Effector CD4-positive, alpha-beta T cell (primary cell): ENCODE measurements at regions not wholly inside any gene's neighbourhood (a gene's known extent, or its start where the extent isn't known, plus 50 kb on each side); places are given as distances from the start of the nearest gene placed in this dataset.

Experiments used
- DNase-seq: peaks from one replicate; pipeline ENCODE4 v3.0.0-alpha.2; 2020

- DNase-seq = no peak
These were observed 198.7 kb downstream of the IRS2 start for GRCh38 chr13:109587689-109588088.

GRCh38 chr13:109586509-109587346, 199.7 kb downstream of the IRS2 start:
- no peak for DNase-seq

- DNase-seq = no peak
These were observed 201.5 kb downstream of the IRS2 start for GRCh38 chr13:109584844-109585361.

DNA sequence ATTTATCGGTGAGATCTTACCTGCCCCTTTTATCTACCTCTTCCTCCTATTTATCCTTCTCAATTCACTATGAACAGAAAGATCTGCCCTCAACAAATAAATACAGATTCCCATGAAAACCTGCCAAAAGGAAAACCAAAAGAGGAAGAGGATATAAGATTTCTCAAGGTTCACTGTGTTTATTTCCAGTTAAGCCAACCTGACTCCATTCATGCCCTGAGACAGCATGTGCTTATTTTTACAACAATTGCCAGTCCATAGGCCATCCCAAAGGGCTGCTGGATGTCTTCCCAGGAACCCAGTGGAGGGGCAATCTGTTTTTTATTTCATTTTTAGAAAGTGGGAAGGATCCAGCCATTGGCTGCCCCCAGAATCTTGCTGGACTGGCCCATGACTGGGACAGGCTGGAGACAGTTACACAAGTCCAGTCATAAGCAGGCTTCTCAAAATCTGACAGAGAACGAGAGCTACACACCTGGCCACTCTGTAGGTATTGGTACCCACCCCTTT, 209.1 kb downstream of the IRS2 start:
- DNase-seq = no peak

GRCh38 chr13:109576331-109576813, 210.0 kb downstream of the IRS2 start:
- no peak for DNase-seq

DNA sequence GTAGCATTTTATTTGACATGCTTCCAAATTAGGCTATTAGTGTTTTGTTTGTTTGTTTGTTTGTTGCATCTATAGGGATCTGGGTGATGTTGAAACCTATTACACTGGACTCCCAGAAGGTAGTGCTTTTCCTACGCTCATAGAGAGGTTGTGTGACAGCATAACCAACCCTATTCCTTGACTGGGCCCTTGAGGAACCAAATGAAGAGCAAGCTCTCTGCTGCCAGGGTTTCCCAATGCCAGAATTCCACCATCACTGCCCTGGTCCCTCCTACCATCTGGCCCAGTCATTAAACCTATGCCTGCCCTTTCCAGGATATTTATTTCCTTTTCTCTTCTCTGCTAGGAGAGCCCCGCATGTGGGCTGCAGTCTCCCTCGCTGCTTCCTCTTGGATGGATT, 210.6 kb downstream of the IRS2 start:
- DNase-seq = no peak

DNA sequence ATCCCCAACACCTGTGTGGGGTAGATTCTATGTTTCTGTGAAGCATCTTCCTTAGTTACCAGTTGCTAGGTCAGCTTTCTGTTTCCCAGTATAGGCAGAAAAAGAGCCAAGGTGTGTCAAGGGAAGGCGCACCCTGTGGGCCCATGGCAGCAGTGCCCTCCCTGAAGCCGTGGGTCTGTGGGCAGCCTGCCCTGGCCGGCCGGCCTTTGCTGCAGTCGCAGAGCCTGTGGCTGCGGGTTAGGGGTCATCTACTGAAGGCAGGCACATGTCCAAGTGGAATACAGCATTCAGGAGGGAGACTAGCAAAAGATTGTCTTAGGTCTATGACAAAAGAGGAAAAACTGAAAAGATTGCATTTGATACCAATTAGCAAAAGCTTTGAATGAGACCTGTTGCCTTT, 214.0 kb downstream of the IRS2 start:
- no peak for DNase-seq

DNA sequence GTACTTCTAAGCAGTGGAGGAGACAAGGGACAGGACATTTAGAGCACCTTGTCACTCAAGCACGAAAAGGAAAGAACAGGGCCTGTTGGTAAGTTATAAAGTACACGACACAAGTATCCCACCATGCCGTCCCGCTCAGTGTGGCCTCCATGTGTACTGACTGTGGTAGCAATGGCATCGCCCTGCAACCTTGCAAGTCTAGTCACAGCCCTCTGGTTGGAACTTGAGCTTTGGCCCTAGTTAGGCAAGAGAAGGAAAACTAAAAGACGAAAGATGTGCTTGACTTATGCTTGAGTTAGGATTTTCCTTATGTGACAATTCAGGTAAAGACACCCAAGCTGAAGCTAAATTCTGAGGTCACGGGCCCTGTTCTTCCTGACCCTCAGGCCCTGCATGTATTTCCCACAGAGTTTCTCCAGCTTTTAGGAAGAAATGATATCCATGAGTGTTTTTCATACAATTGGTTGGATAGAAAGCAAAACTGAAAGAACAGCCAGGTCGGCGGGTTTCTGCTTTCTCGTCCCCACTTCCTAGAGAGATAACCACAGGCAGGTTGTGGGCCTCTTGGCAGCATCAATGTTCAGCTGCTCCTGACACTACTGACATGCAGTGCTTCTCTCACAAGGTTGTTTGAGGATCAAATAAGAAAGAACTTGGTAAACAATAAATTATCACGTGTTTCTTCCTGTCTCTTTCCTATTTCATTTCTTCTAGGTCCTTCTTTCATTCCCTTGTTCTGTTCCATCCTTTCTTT, 216.2 kb downstream of the IRS2 start:
- DNase-seq = no peak

DNA sequence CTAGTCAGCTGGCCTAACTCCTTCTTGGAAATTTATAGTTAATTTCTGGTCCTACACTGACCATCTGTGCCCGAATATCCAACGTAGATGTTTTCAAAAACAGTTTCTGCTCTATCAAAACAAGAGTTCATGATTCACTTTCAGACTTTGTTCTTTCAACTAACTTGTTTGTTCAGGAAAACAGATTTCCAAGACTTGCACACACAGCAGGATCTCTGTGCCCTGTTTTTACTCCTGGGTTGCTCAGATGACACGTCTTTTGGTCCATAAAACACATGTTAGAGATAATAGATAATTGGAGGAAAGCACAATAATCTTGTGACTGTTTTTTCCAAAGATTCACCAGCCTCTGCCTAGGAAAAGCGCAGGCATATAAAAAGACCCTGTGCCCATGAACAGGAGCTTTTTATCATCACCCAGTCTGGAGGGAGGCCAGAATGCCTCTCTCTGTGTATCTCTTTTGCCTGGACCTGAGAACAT, 218.0 kb downstream of the IRS2 start:
- no peak for DNase-seq

DNA sequence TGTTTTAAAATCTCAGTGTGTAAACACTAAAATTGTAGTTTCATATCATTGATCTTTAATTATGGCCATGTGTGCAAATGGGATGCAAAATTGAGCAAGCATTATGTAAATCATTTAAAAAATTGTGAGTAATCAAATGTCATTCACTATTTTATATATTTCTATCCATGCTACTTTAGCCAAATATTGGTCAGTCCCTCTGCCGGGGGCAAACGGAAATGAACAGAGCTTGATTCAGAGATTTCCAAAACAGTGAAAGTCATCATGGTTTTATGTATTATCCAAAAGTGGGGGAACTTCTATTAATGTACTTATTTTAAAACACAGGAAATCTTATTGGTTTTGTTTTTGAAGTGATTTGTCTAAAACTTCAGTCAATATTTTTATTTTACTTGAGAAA, 219.1 kb downstream of the IRS2 start:
- no peak for DNase-seq

- DNase-seq = no peak
These were observed 220.5 kb downstream of the IRS2 start for GRCh38 chr13:109565877-109566276.

GRCh38 chr13:109548374-109548773, 238.0 kb downstream of the IRS2 start:
- DNase-seq = no peak

GRCh38 chr13:109547942-109548341, 238.4 kb downstream of the IRS2 start:
- DNase-seq = no peak

- no peak for DNase-seq
These were observed 240.5 kb downstream of the IRS2 start for GRCh38 chr13:109545931-109546330.

GRCh38 chr13:109541081-109541480, 245.3 kb downstream of the IRS2 start:
- no peak for DNase-seq

- no peak for DNase-seq
These were observed 248.8 kb downstream of the IRS2 start for GRCh38 chr13:109537584-109537983.

GRCh38 chr13:109533350-109533749, 253.0 kb downstream of the IRS2 start:
- DNase-seq = no peak

DNA sequence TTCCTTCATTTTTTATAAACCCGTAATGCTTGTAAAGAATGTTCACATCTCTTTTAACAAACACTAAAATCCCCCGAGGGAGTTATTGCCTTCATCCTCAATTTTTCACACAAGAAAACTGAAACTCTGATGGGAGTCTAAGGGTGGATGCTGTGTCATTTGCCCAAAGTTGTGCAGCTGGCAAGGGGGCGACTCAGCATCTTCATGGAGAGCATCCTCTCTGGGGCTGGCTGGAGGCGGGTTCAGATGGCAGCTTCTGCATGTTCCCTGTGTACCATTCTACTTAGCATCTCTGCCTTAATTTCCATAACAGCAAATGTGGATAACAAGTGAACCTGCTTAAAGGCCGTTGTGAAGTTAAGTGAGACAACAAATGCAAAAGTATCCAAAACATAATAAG, 256.4 kb downstream of the IRS2 start:
- DNase-seq = no peak

GRCh38 chr13:109521719-109522118, 264.7 kb downstream of the IRS2 start:
- DNase-seq = no peak

- DNase-seq = no peak
These were observed 268.9 kb downstream of the IRS2 start for GRCh38 chr13:109517517-109517916.

GRCh38 chr13:109516186-109516585, 270.2 kb downstream of the IRS2 start:
- DNase-seq = no peak

- no peak for DNase-seq
These were observed 276.4 kb downstream of the IRS2 start for GRCh38 chr13:109510013-109510412.

GRCh38 chr13:109509154-109509900, 277.1 kb downstream of the IRS2 start:
- DNase-seq = no peak
